K562 (cell line): ENCODE measurements at regions not wholly inside any gene's neighbourhood (a gene's known extent, or its start where the extent isn't known, plus 50 kb on each side); places are given as distances from the start of the nearest gene placed in this dataset.
A peak's percentile ranks its signal among the peaks of the same experiment; 100 is the strongest.

Experiments used
- ARNT ChIP-seq, 2 experiments: fragments of 450-650 bp; IDR thresholded peaks; 2 replicates each; pipeline ENCODE4 v1.6.1; 2016; ENCODE audit warnings: mild to moderate bottlenecking in 1 of 2
- BACH1 ChIP-seq: fragments of 200-800 bp; sonication (Bioruptor generic); IDR thresholded peaks from 2 replicates; pipeline ENCODE4 v1.6.1; 2016; ENCODE audit warnings: missing genetic modification characterization, missing compliant biosample characterization
- CBFA2T3 ChIP-seq: fragments of 450-650 bp; IDR thresholded peaks from 2 replicates; pipeline ENCODE4 v1.6.1; 2017
- FOXA3 ChIP-seq, 2 experiments: fragments of 450-650 bp in 1 of 2; sonication (generic) in 1 of 2; formaldehyde crosslinking; IDR thresholded peaks in 1 of 2; conservative IDR thresholded peaks in 1 of 2; 2 replicates each; pipeline versions ENCODE4 v1.4.0 to v1.8.0; 2020 to 2022; ENCODE audit warnings: mild to moderate bottlenecking in 2 of 2, missing genetic modification reagents in 1 of 2
- FOXM1 ChIP-seq, 2 experiments: fragments of 450-650 bp in 1 of 2; sonication (generic) in 1 of 2; formaldehyde crosslinking in 1 of 2; IDR thresholded peaks; 2 replicates each; pipeline versions ENCODE4 v1.6.1 to v1.9.0; 2017 to 2022; ENCODE audit warnings: low read depth in 2 of 2, mild to moderate bottlenecking in 2 of 2, missing genetic modification reagents in 1 of 2, moderate library complexity in 1 of 2
- HDAC1 ChIP-seq, 2 experiments: fragments of 450-650 bp; IDR thresholded peaks; 2 replicates each; pipeline ENCODE4 v1.6.1; 2016 to 2017; ENCODE audit warnings: inconsistent platforms in 1 of 2, mild to moderate bottlenecking in 1 of 2, moderate library complexity in 1 of 2
- MBD2 ChIP-seq: sonication (generic); IDR thresholded peaks from 2 replicates; pipeline ENCODE4 v1.6.1; 2016; ENCODE audit warnings: low read depth, borderline replicate concordance
- MIER1 ChIP-seq: fragments of 450-650 bp; IDR thresholded peaks from 2 replicates; pipeline ENCODE4 v1.6.1; 2016; ENCODE audit warnings: antibody characterized with exemption, mild to moderate bottlenecking, low read depth
- NCOA1 ChIP-seq: fragments of 450-650 bp; IDR thresholded peaks from 2 replicates; pipeline ENCODE4 v1.6.1; 2016; ENCODE audit warnings: low read depth
- NR4A1 ChIP-seq, 2 experiments: fragments of 250-450 bp in 1 of 2; fragments of 450-650 bp in 1 of 2; sonication (Bioruptor Pico) in 1 of 2; IDR thresholded peaks; 2 replicates each; pipeline versions ENCODE4 v1.4.0 to v1.6.1; 2016 to 2020; ENCODE audit warnings: mild to moderate bottlenecking in 2 of 2, missing compliant biosample characterization in 1 of 2, missing genetic modification characterization in 1 of 2, moderate library complexity in 1 of 2
- PHF20 ChIP-seq: fragments of 450-650 bp; IDR thresholded peaks from 2 replicates; pipeline ENCODE4 v1.6.1; 2018; ENCODE audit not compliant: partially characterized antibody
- POLR2A ChIP-seq: fragments of 450-650 bp; conservative IDR thresholded peaks from 2 replicates; pipeline ENCODE4 v1.6.1; 2016
- RBFOX2 ChIP-seq: fragments of 200-400 bp; formaldehyde crosslinking; IDR thresholded peaks from 2 replicates; pipeline ENCODE4 v1.6.1; 2017; ENCODE audit warnings: low read depth, mild to moderate bottlenecking, low read length, moderate library complexity
- TBP ChIP-seq: optimal IDR thresholded peaks from 2 replicates; pipeline ENCODE3; 2011; ENCODE audit warnings: low read depth, low read length, improper control_type of control experiment
- TEAD4 ChIP-seq, 2 experiments: sonication (generic) in 1 of 2; formaldehyde crosslinking in 1 of 2; IDR thresholded peaks; 2 replicates each; pipeline versions ENCODE4 v1.6.1 to v1.8.0; 2012 to 2022; ENCODE audit warnings: borderline replicate concordance in 1 of 2, inconsistent platforms in 1 of 2, low read length in 1 of 2, mild to moderate bottlenecking in 1 of 2, missing genetic modification reagents in 1 of 2
- ZNF639 ChIP-seq, 2 experiments: fragments of 200-800 bp in 1 of 2; sonication (Bioruptor generic) in 1 of 2; sonication (generic) in 1 of 2; formaldehyde crosslinking in 1 of 2; IDR thresholded peaks in 1 of 2; conservative IDR thresholded peaks in 1 of 2; 2 replicates each; pipeline versions ENCODE4 v1.5.0 to v1.6.1; 2016 to 2020; ENCODE audit warnings: missing compliant biosample characterization in 1 of 2, missing genetic modification characterization in 1 of 2, missing genetic modification reagents in 1 of 2
- TF ChIP-seq, protein P1 (sequence below): conservative IDR thresholded peaks from 2 replicates; pipeline ENCODE4 v1.6.1; 2011; ENCODE audit warnings: low read depth, mild to moderate bottlenecking, low read length; ENCODE audit not compliant: control insufficient read depth
- TF ChIP-seq, protein P2 (sequence below): sonication (generic); formaldehyde crosslinking; IDR thresholded peaks from 2 replicates; pipeline ENCODE4 v1.8.0; 2022; ENCODE audit warnings: missing genetic modification reagents, mild to moderate bottlenecking, moderate library complexity, borderline replicate concordance
- TF ChIP-seq, protein P3 (sequence below): fragments of 200-800 bp; sonication (Bioruptor generic); IDR thresholded peaks from 2 replicates; pipeline ENCODE4 v1.6.1; 2017; ENCODE audit warnings: missing genetic modification characterization, missing compliant biosample characterization

GRCh38 chr11:69409812-69410645, 71.4 kb upstream of the LINC01488 start (continued):
- TF ChIP-seq, protein P1, sequence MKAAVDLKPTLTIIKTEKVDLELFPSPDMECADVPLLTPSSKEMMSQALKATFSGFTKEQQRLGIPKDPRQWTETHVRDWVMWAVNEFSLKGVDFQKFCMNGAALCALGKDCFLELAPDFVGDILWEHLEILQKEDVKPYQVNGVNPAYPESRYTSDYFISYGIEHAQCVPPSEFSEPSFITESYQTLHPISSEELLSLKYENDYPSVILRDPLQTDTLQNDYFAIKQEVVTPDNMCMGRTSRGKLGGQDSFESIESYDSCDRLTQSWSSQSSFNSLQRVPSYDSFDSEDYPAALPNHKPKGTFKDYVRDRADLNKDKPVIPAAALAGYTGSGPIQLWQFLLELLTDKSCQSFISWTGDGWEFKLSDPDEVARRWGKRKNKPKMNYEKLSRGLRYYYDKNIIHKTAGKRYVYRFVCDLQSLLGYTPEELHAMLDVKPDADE = 0 out of 2 replicates have a peak, but pooled peaks have one; percentile 50
- TF ChIP-seq, protein P2, sequence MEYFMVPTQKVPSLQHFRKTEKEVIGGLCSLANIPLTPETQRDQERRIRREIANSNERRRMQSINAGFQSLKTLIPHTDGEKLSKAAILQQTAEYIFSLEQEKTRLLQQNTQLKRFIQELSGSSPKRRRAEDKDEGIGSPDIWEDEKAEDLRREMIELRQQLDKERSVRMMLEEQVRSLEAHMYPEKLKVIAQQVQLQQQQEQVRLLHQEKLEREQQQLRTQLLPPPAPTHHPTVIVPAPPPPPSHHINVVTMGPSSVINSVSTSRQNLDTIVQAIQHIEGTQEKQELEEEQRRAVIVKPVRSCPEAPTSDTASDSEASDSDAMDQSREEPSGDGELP (CRISPR knock-in tag) = peak; percentile 25; the same call in 1 of the 2 replicates
- no peak for TF ChIP-seq BACH1
- TF ChIP-seq FOXM1 (IDR thresholded peaks at IDR 0.05; ENCODE audit: low read depth) = peak; percentile 21; the same call in 1 of the 2 replicates
- TF ChIP-seq FOXM1 (CRISPR knock-in tag; IDR thresholded peaks at IDR 0.05; ENCODE audit: low read depth) = no peak
- TF ChIP-seq NCOA1 = peak; percentile 65; the same call in 1 of the 2 replicates
- TF ChIP-seq PHF20 = no peak
- TF ChIP-seq TBP = peak; percentile 46
- TF ChIP-seq RBFOX2 = peak; percentile 51
- TF ChIP-seq ZNF639 (CRISPR knock-in tag; conservative IDR thresholded peaks at IDR 0.05 in 1 of 2, IDR thresholded peaks at IDR 0.05 in 1 of 2) = 0 out of 4 replicates have a peak, but pooled peaks of 1 of the 2 experiments have one; percentile 10
- TF ChIP-seq TEAD4 (IDR thresholded peaks at IDR 0.05; ENCODE audit: low read length) = peak; percentile 76
- TF ChIP-seq TEAD4 (CRISPR knock-in tag; IDR thresholded peaks at IDR 0.05; ENCODE audit: borderline replicate concordance) = no peak
- TF ChIP-seq ARNT (IDR thresholded peaks at IDR 0.05) = 0 out of 4 replicates have a peak, but pooled peaks have one; percentile 45 to 46
- no peak for TF ChIP-seq MIER1
- TF ChIP-seq, protein P3, sequence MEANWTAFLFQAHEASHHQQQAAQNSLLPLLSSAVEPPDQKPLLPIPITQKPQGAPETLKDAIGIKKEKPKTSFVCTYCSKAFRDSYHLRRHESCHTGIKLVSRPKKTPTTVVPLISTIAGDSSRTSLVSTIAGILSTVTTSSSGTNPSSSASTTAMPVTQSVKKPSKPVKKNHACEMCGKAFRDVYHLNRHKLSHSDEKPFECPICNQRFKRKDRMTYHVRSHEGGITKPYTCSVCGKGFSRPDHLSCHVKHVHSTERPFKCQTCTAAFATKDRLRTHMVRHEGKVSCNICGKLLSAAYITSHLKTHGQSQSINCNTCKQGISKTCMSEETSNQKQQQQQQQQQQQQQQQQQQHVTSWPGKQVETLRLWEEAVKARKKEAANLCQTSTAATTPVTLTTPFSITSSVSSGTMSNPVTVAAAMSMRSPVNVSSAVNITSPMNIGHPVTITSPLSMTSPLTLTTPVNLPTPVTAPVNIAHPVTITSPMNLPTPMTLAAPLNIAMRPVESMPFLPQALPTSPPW (CRISPR knock-in tag) = peak; percentile 89
- TF ChIP-seq POLR2A = peak; percentile 64
- 0 out of 4 replicates have a peak, but pooled peaks of 1 of the 2 experiments have one; percentile 53 for TF ChIP-seq FOXA3 (CRISPR knock-in tag; conservative IDR thresholded peaks at IDR 0.05 in 1 of 2, IDR thresholded peaks at IDR 0.05 in 1 of 2)
- no peak for TF ChIP-seq NR4A1 (CRISPR knock-in tag; IDR thresholded peaks at IDR 0.05)
- no peak for TF ChIP-seq NR4A1 (tag; IDR thresholded peaks at IDR 0.05)
- TF ChIP-seq HDAC1 (IDR thresholded peaks at IDR 0.05) = peak; percentile 61 to 80; a peak in 2 of 4 replicates
- peak; percentile 90 for TF ChIP-seq CBFA2T3
- TF ChIP-seq MBD2 = peak; percentile 39; the same call in 1 of the 2 replicates
